HG02642 (cell line): ENCODE measurements at regions not wholly inside any gene's neighbourhood (a gene's known extent, or its start where the extent isn't known, plus 50 kb on each side); places are given as distances from the start of the nearest gene placed in this dataset.
A peak's percentile ranks its signal among the peaks of the same experiment; 100 is the strongest.

Experiments used
- ATAC-seq: cut with Tn5 transposase; IDR thresholded peaks from one replicate; pipeline ENCODE4 v1.9.1; 2021; ENCODE audit warnings: mild to moderate bottlenecking; ENCODE audit not compliant: unreplicated experiment, poor library complexity

DNA sequence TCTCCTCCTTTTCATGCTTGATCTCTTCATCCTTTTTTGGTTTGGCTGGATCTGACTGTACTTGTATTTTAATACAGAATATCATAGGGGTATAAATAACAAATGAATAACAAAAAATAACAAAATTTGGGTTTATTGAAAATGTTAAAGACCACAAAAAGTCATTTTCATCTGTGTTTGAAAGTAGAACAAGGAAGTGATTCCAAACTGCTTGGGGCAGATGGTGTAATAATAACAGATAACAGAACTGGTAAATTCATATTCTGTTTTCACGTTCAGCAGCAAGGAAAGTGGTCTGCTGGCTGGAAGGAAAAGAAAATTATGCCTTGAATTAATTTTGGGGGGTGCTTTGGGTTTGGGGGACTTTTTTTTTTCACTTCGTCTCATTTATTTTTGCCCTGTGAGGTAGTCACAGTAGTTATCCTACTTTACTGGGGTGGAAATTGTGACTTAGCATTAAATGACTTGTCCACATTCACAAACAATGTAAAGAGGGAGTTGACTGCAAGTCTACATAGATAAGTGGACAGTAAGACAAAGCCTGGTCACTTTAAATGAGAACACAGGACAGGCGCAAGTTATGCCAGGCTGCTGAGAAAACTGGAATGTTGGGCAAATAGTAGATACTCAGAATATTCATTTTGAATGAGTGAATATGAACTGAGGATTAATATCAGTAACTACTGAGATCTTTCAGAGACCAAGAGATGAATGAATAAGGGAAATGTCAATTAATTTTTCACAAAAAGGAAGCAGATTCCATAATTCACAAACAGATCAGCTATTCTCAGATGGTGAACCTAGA lies 193.9 kb upstream of the CITED2 start:
- no peak for ATAC-seq

GRCh38 chr6:139567095-139567494 lies 192.6 kb upstream of the CITED2 start:
- ATAC-seq, result no peak

DNA sequence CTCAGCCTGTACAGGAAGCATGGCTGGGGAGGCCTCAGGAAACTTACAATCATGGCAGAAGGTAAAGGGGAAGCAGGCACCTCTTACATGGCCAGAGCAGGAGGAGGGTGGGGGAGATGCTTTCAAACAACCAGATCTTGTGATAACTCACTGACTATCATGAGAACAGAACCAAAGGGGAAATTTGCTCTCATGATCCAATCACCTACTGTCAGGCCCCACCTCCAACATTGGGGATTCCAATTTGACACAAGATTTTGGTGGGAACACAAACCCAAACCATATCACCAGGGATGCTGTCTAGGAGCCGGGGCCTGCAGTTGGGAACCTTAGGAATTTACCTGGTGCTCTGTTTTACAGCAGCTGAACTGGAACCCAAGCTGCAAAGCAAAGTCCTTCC lies 191.1 kb upstream of the CITED2 start:
- no peak for ATAC-seq

DNA sequence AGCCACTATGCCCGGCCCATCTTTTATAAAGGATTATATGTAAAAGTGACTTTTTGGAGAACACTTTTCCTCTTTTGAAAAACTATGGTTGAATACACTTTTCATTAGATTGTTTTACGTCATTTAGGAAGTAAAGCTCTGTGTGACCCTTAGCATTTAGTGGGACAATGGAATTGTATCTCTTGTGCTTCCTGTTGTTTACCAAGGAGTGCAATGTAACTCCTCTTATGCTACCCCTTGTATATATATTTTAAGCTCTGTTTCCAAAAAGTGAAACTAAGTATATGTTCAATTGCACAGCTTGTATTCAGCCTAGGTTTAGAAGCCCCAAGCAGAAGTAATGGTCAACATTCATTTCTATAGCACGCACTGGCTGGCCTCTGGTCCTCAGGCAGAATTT lies 183.1 kb upstream of the CITED2 start:
- no peak for ATAC-seq

- no peak for ATAC-seq
These were observed 182.1 kb upstream of the CITED2 start for GRCh38 chr6:139556532-139556931.

GRCh38 chr6:139553916-139554315 lies 179.5 kb upstream of the CITED2 start:
- no peak for ATAC-seq

DNA sequence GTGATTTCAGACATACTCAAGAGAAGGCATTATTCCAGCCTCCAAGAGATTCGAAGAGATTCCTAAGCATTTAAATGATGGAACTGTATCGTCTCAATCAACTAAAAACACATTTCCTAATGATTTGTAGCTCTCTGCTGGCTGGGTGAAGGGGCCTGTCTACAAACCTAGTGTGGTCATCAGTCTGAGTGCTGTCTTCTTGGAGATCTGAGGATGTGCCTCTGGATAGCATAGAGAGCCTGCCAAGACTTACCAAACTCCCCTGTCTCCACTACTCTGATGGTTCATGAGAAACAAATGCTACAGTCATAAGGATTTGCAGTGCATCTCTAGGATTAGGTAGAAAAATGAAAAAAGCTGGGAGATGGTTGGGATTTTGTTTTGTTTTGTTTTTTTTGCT lies 176.9 kb upstream of the CITED2 start:
- no peak for ATAC-seq

DNA sequence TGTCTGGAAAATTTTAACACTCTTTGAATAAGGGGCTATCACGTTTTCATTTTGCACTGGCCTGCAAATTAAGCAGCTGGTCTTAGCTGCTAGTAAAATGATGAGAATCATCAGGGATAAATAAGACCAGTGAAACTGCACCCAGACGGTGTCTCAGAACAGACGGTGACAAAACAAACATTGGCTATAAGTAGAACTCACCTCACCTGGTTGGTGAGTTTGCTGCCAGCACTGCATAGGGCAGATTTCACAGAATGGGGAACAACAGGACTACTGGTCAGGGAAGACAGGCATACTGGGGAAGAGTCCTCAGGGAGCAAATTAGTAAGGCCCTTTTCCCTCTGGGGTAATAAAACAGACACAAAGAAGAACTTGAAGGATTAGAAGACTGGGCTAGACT lies 175.9 kb upstream of the CITED2 start:
- ATAC-seq, result no peak

DNA sequence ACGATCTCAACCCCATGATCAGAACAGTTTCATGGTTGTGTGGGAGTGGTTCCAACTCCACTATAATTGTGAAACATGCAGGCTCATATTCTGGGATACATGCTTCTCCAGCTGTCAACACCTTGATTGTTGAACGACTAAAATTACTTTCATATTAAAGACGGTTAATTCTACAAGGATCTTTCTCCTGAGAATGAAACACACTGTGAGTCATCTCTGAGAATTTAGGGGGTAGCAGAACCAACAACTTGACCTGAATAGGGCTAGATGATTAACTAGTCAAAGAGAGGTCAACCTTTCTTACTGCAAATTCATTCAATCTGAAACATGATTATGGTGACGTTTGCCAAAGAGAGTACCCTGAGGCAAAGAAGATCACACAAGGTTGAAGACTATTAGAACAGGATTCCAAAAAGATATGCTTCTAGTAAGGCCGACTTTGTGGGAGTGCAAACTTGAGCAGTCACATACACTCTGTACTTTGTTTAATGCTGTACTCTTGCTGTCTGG lies 175.2 kb upstream of the CITED2 start:
- ATAC-seq, result no peak

DNA sequence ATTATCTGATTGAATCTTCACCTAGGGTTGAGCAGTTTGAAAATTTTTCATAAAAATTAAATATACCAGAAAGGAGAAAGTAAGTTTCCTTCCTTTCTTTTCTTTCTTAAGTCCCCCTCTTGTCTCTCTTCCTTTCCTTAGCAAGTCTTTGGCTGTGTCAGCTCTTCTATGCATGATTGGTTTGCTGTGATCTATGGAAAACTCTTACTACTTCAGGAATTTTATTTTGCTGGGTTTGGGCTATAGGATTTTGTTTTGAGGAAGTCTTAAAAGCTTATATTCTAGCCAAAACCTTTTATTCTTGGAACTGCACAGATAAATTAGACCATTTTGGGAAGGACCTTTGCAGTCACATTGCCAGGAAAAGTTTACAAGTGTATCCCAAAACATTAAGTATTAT lies 173.4 kb upstream of the CITED2 start:
- no peak for ATAC-seq

GRCh38 chr6:139547122-139547776 lies 172.8 kb upstream of the CITED2 start:
- ATAC-seq, result no peak

GRCh38 chr6:139546106-139546472 lies 171.6 kb upstream of the CITED2 start:
- ATAC-seq, result no peak

GRCh38 chr6:139545206-139546105 lies 171.0 kb upstream of the CITED2 start:
- ATAC-seq, result no peak

GRCh38 chr6:139544701-139545057 lies 170.2 kb upstream of the CITED2 start:
- no peak for ATAC-seq

- no peak for ATAC-seq
These were observed 167.9 kb upstream of the CITED2 start for GRCh38 chr6:139542351-139542750.

GRCh38 chr6:139540894-139541293 lies 166.4 kb upstream of the CITED2 start:
- ATAC-seq, result no peak

DNA sequence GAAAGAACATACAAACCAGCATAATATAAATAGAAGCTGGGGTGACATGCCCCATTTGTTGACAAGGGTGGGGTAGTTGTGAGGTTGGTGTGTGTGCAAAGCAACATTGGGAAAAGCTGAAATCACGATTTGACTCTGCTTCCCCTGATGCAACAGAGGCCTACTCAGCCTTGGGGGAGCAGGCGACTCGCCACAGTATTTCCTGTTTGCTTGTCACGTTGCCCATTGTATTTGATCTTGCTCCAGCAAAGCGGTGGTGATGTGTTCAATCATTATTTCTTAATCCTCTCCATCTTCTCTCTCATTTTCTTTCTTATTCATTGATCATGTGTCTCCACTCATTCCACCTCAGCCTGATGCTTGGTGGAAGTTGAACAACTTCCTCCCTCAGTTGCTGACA lies 165.8 kb upstream of the CITED2 start:
- ATAC-seq, result peak; percentile 57

- peak; percentile 30 for ATAC-seq
These were observed 165.4 kb upstream of the CITED2 start for GRCh38 chr6:139539852-139540251.

DNA sequence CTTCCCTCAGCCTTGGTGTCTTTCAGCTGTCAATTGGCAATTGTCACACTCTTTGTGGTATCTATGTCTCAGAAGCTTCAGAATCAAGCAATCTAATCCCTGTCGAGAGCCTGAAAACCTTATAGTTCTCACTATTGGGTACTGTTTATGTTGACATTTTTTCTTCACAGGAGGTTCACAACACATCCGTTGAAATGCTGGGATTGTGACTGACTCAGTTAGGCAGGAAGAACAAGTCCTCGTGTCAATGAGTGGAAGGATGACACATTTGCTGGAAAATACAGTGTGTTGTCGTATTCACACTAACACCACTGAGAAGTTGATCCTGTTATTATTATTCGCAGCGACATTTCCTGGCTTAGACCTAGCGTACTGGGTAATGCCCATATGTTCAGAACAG lies 163.9 kb upstream of the CITED2 start:
- ATAC-seq, result no peak

DNA sequence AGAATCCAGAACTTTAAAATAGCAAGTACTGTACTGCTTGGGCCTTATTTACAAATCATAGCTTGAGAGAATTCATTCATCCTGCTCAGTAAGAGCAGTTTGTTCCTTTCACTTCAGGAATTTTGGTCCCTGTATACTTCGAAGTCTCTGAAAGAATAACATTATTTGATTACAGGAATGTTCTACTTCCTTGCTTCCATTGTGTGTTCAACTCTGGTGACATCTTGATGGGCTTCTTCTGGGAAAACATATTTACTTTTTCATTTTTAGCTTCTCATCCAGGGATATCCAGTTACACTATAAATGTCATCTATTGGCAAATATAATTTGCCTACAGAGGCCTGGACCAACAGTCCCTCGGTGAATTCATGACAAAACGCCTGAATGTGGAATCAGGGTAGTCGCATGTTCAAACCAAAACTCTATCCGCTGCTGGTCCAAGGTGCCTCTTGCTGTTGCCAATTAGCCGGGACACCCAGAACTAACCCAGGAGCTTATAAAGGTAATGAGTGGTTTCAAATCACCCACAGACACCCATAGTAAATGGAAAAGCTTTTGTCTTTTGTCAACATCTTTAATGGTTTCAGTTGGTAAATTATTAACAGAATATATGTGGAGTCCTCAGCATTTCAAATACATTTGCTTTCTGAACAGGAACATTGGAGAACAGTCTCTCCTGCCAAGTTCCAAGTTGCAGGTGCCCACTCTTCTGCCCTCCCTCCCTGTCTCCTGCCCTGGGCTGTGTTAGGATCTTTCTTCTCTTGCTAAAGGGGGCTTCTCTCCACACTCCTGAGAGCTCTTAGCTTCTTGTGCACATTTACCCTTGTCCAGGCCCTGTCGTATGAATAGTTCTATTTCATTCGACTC lies 162.5 kb upstream of the CITED2 start:
- ATAC-seq, result no peak
